SH-SY5Y (cell line): ENCODE measurements at regions not wholly inside any gene's neighbourhood (a gene's known extent, or its start where the extent isn't known, plus 50 kb on each side); places are given as distances from the start of the nearest gene placed in this dataset.

Experiments used
- GATA2 ChIP-seq: IDR thresholded peaks from 2 replicates; pipeline ENCODE4 v1.6.1; 2011; ENCODE audit warnings: mild to moderate bottlenecking, low read depth, low read length
- GATA3 ChIP-seq: IDR thresholded peaks from 2 replicates; pipeline ENCODE4 v1.6.1; 2011; ENCODE audit warnings: low read depth, mild to moderate bottlenecking, low read length, moderate library complexity

- no peak for TF ChIP-seq GATA2
- TF ChIP-seq GATA3 = no peak
Observed at GRCh38 chr1:13901039-13901438, 201.1 kb downstream of the PRDM2 start.
